Erythroblast (primary cell): ENCODE measurements at regions not wholly inside any gene's neighbourhood (a gene's known extent, or its start where the extent isn't known, plus 50 kb on each side); places are given as distances from the start of the nearest gene placed in this dataset.
"Not testable (repeated sequence)": the region's sequence is repeated elsewhere in the genome, so short reads cannot be mapped to it uniquely, and the experiment has no call there.

Source experiments
- DNase-seq, 2 experiments: peaks; one replicate each; lab custom pipeline; 2025; lab: John Stamatoyannopoulos, UW
- GATA1 ChIP-seq: IDR thresholded peaks from 2 replicates; pipeline ENCODE4 v1.6.1; 2011; ENCODE audit warnings: low read depth, mild to moderate bottlenecking, control low read depth, low read length, moderate library complexity
- POLR2A ChIP-seq: IDR thresholded peaks from 2 replicates; pipeline ENCODE4 v1.6.1; 2011; ENCODE audit warnings: mild to moderate bottlenecking, low read length

DNA sequence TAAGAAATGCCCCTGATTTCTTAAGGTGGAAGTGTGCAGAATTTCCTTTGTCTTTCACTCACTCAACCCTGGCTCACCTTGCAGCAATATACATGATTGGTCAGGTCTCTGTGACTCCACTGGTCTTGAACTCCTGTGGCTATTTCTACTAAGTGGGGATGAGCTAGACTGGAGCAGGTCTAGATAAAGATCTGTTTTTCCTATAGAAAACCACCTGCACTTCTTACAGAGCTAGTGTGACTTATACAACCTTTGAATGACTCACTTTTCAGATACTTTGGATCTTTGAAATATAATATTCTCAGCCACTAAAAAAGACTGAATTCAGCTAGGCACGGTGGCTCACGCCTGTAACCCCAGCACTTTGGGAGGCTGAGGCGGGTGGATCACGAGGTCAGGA, 98.5 kb upstream of the KCTD1 start:
- TF ChIP-seq GATA1 (no peak), POLR2A (no peak)
- no peak for DNase-seq

DNA sequence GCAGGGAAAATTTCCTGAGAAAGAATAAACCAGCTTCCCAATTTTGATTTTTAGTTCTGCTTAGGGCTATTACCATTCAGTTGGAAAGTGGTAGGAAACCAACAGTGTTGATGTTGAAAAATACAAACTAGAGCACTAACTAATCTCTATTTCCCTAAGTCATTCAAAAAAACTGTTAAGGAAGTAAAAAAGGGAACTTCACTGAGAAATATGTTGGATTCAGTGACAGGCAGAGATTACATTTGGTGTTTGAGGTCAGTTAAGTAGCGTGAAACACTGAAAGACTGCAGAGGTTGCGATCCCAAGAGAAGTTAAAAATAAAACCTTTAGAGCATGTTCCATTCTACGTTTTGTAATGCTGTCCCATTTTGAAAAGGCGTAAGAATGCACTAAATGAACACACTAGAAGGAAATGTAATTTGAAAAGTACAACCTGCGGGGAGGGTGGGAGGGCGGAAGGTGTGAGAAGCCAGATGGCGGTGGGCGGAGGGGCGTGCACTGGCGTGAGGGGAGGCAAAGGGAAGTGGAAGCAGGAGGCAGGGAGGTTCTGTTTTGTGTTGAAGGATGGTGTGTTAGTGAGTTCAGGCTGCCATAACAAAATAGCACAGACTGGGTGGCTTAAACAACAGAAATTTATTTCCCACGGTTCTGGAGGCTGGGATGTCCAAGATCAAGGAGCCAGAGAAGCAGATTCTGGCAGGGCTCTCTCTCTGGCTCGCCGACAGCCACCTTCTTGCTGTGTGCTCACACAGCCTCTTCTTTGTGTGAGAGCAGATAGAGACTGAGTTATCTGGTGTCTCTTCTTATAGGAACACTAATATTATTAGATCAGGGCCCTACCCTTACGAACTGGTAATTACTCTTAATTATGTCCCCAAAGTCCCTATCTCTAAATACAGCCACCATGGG, 94.3 kb upstream of the KCTD1 start:
- TF ChIP-seq POLR2A = no peak
- TF ChIP-seq GATA1 = no peak
- DNase-seq = no peak

DNA sequence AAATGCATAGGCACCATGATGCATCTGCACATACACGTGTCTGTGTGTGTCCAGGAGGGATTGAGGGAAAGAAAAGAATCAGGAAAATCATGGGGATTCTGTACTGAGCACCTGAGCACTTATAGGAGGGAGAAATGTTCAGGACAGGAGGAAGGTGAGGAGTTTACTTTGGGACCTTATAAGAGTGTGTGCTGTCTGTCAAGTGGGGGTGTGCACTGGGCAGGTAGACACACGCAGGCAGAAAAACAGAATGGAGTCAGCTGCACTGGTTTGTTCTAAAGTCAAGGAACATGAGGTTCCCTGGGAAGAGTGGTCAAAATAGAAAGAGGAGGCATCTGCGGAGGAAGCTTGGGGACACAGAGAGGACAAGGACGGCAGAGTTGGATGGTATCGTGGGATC, 92.2 kb upstream of the KCTD1 start:
- DNase-seq = no peak
- TF ChIP-seq POLR2A (no peak), GATA1 (no peak)

DNA sequence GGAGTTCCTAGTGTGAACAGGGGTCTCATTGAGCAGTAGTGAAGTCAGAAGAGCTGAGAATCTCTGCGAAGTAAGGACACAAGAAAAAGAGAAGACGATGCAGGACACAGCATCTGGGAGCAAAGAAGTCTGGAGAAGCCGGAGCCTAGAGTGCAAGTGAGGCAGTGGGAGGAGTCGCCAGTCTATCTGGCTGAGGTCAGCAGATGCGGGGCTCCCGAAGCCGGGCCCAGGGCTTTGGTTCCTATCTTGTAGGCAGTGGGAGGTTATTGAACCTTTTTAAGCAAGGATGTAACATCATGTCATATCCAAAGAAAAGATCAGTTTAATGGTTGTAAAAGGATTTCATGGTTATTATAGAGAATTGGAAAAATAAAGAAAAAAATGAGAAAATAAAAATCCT, 90.8 kb upstream of the KCTD1 start:
- DNase-seq = no peak
- no peak for TF ChIP-seq POLR2A
- TF ChIP-seq GATA1 = no peak

DNA sequence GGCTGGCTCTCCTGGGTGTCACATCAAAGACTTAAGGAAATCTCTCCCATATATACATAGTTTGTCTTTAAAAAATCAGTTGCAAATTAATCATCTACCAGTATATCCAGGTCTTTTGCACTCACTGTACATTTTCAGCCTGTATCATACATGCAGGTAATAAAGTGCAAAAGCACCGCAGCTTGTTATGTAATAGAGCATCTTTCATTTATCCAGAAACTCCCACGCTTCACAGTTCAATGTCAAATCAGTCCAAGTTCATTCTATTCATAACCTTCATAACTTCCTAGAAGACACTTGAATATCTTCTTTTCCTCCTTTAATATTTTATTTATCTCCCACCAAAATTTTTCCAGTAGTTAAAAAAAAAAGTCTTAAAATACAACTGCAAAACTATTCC, 89.6 kb upstream of the KCTD1 start:
- no peak for DNase-seq
- no peak for TF ChIP-seq POLR2A
- TF ChIP-seq GATA1 = no peak

DNA sequence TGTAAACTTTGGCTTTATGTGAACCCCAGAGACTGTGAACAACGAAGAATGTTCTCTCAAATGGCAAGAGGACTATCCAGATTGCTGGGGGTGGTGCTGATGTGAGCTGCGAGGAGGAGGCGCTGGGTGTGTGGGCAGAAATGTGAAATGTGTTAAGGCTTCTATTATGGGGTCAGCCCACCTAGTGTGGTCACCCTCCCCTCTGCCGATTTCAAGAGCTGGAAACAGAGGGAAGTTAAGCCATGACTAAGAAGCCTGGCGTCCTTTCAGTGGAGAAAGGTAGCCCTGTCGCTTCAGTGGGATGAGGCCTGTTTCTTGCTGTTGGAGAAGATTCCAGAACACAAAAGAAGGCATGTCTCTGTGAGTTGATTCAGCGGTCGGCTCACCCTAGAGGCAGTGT, 89.0 kb upstream of the KCTD1 start:
- DNase-seq = no peak
- no peak for TF ChIP-seq GATA1
- no peak for TF ChIP-seq POLR2A

DNA sequence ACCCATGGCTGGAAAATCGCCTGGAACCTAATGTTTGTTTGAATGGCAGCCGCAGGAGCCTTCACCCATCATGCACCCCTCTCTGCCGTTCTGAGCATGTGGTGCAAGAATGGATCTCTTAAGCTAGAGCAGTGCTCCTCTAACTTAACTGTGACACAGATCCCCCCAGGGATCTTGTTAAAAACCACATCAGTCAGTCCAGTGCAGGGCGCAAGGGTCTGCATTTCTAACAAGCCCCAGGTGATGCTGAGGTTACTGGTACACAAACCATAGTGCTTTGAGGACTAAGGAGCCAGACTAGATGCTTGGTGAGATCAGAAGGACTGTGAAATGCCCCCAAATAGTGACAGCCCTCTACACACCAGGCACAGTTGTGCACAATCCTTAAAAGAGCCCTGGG, 87.1 kb upstream of the KCTD1 start:
- TF ChIP-seq POLR2A = no peak
- TF ChIP-seq GATA1 = no peak

DNA sequence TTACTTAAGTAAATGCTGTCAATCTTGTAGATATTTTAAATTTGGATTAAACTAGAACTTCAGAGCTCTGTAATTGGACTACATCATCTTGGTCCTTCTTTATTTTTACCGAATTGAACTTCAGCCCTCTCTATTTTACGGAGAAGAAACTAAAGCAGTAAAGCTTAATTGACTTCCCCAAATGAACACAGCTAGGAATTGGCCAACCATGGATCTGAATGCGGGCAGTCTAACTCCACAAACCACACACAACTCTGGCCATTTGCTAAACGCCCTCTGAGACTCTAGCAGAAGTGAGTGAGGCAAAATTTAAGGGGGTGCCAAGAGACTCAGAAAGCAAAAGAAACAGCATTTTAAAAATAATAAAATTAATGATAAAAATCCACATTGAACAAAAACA, 86.3 kb upstream of the KCTD1 start:
- DNase-seq = no peak
- no peak for TF ChIP-seq POLR2A
- TF ChIP-seq GATA1 = no peak

More for the DNA sequence above, 87.1 kb upstream of the KCTD1 start:
- no peak for DNase-seq

DNA sequence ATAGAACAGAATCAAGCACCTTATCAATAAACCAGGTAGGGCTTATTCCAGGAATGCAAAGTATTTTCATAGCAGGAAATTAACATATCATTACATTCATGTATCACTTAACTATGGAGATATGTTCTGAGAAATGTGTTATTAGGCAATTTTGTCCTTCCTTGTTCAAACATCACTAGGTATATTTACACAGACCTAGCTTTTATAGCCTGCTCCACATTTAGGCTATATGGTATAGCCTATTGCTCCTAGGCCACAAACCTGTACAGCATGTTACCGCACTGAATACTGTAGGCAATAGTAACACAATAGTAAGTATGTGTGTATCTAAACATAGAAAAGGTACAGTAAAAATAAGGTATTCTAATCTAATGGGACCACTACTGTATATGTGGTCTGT, 82.8 kb upstream of the KCTD1 start:
- no peak for DNase-seq
- TF ChIP-seq GATA1 (no peak), POLR2A (no peak)

DNA sequence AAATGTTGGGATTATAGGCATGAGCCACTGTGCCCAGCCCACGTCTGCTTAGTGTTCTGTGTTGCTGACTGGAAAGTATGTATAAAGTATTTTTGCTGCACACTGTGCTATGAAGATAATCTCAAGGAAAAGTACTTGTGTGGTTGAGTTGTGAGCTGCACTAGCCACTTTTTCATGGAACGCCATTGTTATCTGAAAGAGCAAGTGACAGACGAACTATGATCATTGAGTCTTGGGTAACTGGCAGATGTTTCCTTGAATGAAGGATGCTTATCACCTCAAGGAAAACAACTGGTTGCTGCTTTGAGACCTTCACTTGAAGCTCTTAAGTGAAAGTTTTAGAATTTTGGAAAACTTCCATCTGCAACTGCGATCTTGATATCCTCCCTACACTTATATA, 82.2 kb upstream of the KCTD1 start:
- TF ChIP-seq POLR2A (no peak), GATA1 (no peak)
- no peak for DNase-seq

DNA sequence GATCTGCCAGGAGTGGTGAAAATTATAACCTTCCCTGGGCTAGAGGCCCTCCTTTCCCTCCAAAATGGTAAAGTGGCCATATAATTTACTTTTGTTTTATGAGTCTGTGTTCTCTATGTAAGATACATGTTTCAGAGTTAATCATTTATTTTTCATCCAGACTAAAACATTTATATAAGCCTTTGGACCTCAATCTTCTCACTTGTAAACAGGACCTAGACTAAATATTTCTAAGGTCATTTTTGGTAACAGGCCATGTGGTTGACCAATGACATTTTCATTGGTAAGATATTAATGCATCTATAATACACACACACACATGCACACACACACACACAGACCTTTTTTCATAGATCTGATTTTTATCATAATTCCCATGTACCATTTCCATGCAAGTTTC, 79.7 kb upstream of the KCTD1 start:
- no peak for DNase-seq
- TF ChIP-seq GATA1 = no peak
- TF ChIP-seq POLR2A = no peak

DNA sequence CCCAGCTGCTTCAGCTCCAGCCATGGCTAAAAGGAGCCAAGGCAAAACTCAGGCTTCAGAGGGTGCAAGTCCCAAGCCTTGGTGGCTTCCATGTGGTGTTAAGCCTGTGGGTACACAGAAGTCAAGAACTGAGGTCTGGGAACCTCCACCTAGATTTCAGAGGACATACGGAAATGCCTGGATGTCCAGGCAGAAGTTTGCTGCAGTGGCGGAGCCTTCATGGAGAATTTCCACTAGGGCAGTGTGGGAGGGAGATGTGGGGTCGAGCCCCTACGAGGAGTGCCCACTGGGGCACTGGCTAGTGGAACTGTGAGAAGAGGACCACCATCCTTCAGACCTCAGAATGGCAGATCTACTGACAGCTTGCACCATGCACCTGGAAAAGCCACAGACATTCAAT, 76.1 kb upstream of the KCTD1 start:
- no peak for TF ChIP-seq GATA1
- TF ChIP-seq POLR2A = no peak
- no peak for DNase-seq

DNA sequence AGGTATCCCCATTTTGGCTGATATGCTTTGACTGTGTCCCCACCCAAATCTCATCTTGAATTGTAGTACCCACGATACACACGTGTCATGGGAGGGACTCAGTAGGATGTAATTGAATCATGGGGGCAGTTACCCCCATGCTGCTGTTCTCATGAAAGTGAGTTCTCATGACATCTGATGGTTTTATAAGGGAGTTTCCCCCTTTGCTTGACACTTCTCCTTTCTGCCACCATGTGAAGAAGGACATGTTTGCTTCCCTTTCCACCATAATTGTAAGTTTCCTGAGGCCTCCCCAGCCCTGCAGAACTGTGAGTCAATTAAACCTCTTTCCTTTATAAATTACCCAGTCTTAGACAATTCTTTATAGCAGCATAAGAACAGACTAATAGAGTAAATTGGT, 75.0 kb upstream of the KCTD1 start:
- DNase-seq = not testable (repeated sequence)

DNA sequence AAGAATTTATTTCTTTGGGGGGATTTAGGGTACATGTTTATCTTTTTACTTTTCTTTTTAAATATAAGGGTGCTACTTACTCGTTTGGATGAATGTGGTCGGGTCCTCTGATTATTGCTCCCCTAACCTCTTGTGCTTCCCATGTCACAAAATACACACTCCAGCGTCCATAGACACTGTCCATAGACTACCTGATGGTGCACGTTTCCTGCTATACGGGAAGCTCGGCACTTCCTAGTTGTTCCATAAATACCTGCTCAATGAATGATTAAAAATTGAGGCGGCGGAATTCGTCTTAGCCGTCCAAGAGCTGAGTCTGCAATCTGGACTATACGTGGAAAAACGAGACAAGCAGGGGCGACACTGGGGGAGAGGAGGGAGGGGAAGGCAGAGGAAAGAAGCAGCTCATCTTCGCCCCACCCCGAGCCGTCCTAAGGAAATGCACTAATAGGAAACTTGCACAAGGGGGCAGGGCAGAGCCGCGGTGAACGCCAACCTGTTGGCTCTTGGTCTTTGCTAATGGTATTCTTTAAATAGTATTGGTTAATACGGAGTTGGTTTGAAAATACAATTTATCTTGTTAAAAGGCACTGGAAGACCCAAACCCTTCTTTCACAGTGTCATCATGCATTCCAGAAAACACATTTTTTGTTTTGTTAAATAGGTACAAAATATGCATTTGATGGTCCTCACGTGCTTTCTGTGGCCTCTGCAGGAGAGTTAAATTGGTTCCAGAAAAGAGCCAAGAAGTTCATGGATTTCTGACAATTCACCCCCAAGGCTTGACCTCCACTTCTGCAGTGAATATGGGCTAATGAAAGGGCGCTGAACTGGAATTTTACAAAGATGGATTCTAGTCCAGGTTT, 73.0 kb upstream of the KCTD1 start:
- peak; percentile 37 to 52 for DNase-seq
- no peak for TF ChIP-seq GATA1
- TF ChIP-seq POLR2A = no peak
